ENCODE measurements at regions not wholly inside any gene's neighbourhood (a gene's known extent, or its start where the extent isn't known, plus 50 kb on each side); places are given as distances from the start of the nearest gene placed in this dataset.

DNA sequence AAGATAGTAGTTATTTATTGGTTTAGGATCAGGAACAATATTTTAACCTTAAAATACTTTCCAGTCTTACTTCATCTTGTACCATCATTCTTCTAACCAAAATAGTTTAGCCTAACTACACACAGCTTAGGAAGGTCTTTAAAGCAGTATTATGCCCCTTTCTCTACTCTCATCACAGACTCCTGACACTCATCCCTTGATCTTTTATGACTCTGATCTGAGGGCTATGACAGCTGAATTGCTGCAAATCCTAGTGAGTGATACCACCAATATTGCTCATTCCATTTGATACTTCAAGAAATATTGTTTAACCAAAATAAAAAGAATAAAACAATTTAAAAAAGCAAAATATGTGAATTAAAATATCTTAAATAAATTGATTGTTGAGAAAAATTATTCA lies 746.6 kb upstream of the ACO1 start (continued):
- no peak for TF ChIP-seq SNRNP70 (IDR thresholded peaks at IDR 0.05; ENCODE audit: low read depth, low read length)
- no peak for TF ChIP-seq RARG (CRISPR knock-in tag; IDR thresholded peaks at IDR 0.05; ENCODE audit: low read depth)
- no peak for TF ChIP-seq TSC22D2 (CRISPR knock-in tag; IDR thresholded peaks at IDR 0.05; ENCODE audit: borderline replicate concordance)
- no peak for TF ChIP-seq ZNF543 (CRISPR knock-in tag; IDR thresholded peaks at IDR 0.05)
- TF ChIP-seq, protein P1, sequence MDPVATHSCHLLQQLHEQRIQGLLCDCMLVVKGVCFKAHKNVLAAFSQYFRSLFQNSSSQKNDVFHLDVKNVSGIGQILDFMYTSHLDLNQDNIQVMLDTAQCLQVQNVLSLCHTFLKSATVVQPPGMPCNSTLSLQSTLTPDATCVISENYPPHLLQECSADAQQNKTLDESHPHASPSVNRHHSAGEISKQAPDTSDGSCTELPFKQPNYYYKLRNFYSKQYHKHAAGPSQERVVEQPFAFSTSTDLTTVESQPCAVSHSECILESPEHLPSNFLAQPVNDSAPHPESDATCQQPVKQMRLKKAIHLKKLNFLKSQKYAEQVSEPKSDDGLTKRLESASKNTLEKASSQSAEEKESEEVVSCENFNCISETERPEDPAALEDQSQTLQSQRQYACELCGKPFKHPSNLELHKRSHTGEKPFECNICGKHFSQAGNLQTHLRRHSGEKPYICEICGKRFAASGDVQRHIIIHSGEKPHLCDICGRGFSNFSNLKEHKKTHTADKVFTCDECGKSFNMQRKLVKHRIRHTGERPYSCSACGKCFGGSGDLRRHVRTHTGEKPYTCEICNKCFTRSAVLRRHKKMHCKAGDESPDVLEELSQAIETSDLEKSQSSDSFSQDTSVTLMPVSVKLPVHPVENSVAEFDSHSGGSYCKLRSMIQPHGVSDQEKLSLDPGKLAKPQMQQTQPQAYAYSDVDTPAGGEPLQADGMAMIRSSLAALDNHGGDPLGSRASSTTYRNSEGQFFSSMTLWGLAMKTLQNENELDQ (CRISPR knock-in tag; IDR thresholded peaks at IDR 0.05; ENCODE audit: borderline replicate concordance), result no peak
- no peak for TF ChIP-seq MEIS2 (CRISPR knock-in tag; IDR thresholded peaks at IDR 0.05)
- no peak for TF ChIP-seq PAF1 (CRISPR knock-in tag; IDR thresholded peaks at IDR 0.05)
- TF ChIP-seq ZNF703 (CRISPR knock-in tag; IDR thresholded peaks at IDR 0.05; ENCODE audit: borderline replicate concordance), result no peak
- TF ChIP-seq, protein P2, sequence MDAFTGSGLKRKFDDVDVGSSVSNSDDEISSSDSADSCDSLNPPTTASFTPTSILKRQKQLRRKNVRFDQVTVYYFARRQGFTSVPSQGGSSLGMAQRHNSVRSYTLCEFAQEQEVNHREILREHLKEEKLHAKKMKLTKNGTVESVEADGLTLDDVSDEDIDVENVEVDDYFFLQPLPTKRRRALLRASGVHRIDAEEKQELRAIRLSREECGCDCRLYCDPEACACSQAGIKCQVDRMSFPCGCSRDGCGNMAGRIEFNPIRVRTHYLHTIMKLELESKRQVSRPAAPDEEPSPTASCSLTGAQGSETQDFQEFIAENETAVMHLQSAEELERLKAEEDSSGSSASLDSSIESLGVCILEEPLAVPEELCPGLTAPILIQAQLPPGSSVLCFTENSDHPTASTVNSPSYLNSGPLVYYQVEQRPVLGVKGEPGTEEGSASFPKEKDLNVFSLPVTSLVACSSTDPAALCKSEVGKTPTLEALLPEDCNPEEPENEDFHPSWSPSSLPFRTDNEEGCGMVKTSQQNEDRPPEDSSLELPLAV (CRISPR knock-in tag; conservative IDR thresholded peaks at IDR 0.05; ENCODE audit: low read depth), result no peak
- no peak for TF ChIP-seq GLI4 (CRISPR knock-in tag; IDR thresholded peaks at IDR 0.05; ENCODE audit: borderline replicate concordance)
- TF ChIP-seq FOXA1 (IDR thresholded peaks at IDR 0.05), result no peak
- no peak for TF ChIP-seq FOXA1 (CRISPR knock-in tag; IDR thresholded peaks at IDR 0.05)
- no peak for TF ChIP-seq NFE2L2 (IDR thresholded peaks at IDR 0.05; ENCODE audit: low read length)
- TF ChIP-seq, protein P3, sequence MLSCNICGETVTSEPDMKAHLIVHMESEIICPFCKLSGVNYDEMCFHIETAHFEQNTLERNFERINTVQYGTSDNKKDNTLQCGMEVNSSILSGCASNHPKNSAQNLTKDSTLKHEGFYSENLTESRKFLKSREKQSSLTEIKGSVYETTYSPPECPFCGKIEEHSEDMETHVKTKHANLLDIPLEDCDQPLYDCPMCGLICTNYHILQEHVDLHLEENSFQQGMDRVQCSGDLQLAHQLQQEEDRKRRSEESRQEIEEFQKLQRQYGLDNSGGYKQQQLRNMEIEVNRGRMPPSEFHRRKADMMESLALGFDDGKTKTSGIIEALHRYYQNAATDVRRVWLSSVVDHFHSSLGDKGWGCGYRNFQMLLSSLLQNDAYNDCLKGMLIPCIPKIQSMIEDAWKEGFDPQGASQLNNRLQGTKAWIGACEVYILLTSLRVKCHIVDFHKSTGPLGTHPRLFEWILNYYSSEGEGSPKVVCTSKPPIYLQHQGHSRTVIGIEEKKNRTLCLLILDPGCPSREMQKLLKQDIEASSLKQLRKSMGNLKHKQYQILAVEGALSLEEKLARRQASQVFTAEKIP (CRISPR knock-in tag; IDR thresholded peaks at IDR 0.05; ENCODE audit: borderline replicate concordance), result no peak
